HG02642 (cell line): ENCODE measurements at regions not wholly inside any gene's neighbourhood (a gene's known extent, or its start where the extent isn't known, plus 50 kb on each side); places are given as distances from the start of the nearest gene placed in this dataset.

ENCODE experiments used
- ATAC-seq: cut with Tn5 transposase; IDR thresholded peaks from one replicate; pipeline ENCODE4 v1.9.1; 2021; ENCODE audit warnings: mild to moderate bottlenecking; ENCODE audit not compliant: unreplicated experiment, poor library complexity

DNA sequence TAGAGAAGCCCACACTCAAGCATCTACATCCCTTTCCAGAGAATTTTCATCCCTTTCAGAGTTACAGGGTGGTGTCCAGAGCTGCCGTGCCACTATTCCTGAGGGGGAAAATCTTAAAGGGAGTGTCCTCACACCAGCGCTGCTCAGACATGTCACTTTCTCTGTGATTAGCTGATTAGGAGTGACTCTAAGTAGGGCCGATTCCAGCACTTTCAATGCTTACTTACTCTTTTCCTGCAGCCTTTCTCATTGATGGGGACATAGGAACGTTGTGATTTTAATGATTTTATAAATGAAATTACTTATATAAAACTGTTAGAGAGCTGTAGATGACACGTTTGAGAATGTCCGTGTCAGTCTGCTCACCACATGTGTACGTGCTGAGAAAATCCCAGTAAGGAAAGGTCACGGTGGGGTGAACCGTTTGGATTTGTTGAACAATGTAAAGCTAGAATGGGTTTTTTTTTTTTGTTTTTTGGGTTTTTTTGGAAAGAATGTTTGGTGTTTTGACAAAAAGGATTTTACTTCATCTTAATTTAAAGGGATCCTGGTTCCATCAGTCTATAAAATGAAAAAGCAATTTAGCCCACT is 56.6 kb upstream of the SPATA13 start:
- ATAC-seq: no peak

DNA sequence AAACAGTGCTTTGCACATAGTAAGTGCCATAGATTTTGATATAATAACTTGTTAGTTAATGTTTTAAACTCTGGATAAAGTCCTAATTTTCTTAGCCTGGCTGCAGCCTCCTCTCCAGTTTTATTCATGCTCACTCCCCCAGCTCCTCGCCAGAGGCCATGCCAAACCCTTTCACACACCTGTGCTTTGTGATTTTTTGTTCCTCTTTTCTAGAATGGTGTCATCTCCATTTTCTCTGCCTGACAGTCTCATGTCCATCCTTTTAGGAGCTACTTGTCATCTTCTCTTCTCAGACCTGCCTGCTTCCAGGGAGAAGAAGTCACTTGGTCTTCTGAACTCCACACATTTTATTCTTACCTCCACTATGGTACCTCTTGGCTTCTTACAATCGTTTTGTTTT is 55.8 kb upstream of the SPATA13 start:
- peak; percentile 45 for ATAC-seq

DNA sequence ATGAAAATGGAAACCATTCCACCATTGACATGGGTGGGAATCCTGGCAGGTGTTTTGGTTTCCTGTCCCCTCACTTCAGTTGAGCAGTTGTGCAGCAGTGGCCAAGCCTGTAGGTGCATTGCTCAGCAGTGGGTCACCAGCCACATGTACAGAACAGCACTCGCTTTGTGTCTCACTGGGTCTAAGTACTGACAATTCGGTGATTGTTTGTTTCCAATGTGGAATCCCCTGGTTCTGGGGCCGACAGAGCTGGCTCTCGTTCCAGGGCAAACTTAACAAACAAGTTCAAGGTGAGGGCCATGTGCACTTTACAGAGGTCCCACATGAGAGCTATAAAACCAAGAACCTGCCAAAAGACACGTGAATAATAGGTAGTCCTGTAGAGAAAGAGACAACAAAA is 54.1 kb upstream of the SPATA13 start:
- ATAC-seq: no peak

DNA sequence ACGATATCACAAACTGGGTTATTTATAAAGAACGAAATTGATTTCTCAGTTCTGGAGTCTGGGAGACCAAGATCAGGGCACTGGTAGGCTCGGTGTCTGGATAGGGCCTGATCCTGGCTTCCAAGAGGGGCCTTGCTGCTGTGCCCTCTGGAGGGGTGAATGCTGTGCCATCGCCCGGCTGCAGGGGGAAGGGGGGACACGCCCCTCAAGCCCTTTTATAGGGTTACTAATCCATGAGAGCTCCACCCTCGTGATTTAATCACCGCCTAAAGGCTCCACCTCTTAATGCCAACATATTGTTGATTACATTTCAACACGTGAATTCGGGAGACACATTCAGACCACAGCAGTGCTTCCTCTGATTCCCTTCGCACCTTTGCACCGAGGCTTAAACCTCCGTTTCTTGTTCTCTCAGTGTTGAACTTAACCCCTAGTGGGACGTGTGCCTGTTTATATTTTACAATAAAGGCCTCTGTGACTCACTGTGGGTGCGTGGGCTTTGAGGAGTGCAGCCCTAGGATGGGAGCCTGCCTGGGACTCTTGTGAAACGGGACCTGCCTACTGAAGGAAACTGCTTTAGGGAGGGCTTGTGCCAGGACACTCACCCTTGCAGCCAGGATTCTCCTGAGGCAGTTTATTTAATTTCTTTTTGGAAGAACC is 52.4 kb upstream of the SPATA13 start:
- ATAC-seq: no peak

DNA sequence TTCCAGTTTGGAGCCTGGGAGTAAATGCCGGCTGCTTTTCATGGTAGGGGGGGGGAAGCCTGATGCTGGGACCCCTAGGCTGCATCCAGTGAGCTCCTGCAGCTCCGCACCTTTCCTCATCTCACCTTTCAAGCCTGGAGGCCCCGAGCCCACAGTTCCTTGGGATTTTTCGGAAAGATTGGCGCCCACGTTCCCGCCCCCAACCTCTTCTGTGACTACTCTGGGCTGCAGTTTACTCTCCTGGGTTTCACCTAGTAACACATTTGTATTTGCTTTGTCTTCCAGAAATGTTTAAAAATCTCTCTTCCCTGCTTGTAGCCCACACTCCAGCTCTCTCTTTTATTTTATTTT is 51.9 kb upstream of the SPATA13 start:
- ATAC-seq: no peak

DNA sequence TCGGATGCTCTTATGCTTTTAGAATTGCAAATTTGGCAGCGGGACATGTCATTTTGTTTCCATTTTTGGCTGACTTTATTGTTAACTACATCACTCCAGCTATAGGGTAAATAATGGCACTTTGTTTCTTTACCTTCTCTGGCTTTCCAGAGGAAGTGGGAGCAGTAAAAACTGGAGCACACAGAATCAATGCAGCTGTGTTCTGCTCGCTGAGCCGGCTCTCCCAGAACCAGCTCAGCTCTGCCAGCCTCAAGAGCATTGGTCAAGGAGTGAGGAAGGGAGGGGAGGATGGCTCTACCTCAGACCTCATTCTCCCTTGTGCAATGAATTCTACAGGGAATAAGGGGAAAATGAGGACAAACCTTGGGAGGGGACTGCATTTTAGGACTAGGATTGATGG is 50.5 kb upstream of the SPATA13 start:
- ATAC-seq: no peak
